HG03280 (cell line): ENCODE measurements at regions not wholly inside any gene's neighbourhood (a gene's known extent, or its start where the extent isn't known, plus 50 kb on each side); places are given as distances from the start of the nearest gene placed in this dataset.

ENCODE experiments used
- ATAC-seq: cut with Tn5 transposase; IDR thresholded peaks from one replicate; pipeline ENCODE4 v1.9.1; 2021; ENCODE audit warnings: mild to moderate bottlenecking, moderate library complexity; ENCODE audit not compliant: unreplicated experiment

DNA sequence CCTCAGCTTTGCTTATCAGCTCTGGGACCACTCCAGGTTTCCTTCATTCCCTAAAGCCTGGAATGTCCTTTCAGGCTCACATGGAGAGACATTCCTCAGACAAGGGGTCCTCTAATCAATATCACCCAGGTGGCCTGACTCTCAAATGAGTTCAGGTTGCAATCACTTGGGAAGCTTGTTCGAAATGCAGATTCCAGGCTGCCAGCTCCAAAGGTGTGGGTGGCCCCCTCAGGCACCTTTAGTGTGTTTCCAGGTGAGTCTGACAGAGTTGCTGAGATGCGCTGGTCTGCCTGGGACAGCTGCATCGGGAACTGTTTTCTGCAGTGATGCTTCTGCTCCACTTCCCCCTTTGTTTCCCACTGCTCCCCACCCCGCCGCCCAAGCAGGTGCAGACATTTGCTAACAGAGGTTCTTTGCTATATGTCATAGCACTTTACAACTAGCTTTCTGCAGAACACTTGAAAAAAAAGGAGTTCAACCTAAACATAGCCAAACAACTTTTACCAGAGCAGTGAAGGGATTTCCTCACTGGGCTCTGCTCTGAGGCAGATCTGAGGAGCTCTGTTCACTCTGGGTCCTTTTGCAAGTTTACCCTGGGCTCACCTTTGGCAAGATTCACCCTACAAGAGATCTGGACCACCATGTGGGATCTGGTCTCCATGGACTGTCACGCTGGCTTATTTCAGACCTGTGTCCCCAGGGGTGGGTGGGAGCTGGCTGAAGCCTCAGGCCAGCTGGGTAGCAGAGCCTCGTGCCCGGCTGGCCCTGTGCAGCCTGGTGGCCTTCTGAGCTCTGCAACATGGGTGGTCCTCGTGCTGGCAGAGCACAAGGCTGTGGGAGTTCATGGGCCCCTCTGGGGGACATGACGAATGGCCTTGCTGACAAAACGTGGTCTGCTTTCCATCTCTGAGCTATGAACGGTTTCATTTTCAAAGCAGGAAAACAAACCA is 539.6 kb downstream of the CCDC171 start:
- ATAC-seq = no peak

GRCh38 chr9:16098306-16098705 is 545.5 kb downstream of the CCDC171 start:
- ATAC-seq = no peak

- no peak for ATAC-seq
These were observed 547.1 kb downstream of the CCDC171 start for GRCh38 chr9:16099732-16100536.

DNA sequence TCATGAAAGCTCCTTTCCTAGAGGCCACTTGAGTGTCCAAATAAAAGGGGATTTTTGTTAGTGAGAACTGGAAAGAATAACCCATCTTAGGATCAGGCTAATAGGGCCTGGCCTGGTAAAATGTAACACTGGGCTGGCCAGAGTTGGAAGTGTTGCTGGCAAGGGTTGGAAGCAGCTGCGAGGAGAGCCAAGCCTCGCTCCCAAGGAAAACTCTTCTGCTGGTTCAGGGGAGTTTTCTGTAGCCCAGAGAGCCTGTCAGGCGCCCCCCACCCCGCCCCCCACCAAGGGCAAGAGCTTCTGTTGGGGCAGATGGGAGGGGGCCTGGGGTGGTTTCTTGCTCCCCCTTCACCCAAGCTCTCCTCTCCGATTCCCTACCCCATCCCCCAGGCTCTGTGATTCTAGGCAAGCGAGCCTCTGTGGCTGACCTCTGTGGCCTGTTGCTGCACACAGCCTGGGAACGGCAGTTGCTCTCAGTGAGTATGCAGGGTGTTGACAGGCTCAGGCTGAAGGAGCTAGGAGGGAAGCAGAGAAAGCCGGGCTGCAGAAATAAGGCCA is 547.8 kb downstream of the CCDC171 start:
- no peak for ATAC-seq

DNA sequence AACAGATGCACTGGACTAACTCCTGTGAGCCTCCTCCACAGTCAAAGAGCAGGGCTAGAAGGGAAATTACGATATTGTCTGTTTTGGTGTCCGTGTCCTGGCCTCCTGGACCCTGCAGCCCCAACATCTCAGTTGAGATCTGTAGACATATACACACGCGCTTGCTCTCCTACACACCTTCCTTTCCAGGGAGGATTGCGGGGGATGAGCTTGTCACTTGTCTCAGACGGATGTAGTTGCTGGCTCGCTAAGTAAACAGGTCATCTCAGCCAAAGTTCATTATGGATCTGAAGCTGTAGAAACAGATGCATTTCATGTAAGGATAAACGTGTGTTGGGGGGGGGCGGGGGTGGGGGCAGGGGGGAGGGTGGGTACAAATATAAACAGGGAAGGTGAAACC is 549.3 kb downstream of the CCDC171 start:
- no peak for ATAC-seq

DNA sequence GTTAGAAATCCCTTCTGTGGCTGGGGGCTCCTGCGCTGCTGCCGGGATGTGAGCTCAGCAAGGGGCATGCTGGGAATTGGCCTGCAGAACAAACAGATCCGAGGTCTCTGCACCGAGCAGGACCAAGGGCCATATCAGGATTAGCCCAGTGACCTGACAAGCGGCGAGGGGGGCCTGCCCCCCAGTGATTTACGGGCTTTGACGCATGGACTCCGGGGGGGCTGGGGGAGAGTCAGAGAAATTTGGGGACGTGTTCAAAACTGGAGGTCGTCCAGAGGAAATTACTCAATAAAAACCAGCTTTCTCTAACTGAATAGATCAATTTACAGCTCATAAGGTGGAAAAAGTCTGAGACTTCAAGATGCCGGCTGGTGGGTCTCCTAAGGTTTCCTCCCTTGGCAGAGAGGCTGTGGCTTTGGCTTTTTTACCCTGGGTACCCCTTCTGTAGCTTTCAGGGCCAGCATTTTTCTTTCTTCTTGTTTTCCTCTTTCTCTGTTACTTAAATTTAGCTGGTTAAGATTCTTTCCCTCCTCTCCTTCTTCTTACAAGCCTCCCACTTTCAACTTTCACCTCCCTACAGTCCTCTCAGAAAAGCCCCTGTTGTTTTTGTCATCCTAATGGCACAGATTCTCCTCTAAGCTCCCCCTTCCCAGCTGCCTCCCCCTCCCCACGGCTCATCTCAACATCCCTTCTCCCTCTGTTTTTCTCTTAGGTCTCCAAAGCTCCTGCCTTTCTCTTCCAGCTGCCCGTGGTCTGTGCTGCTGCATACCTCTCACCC is 551.0 kb downstream of the CCDC171 start:
- no peak for ATAC-seq

- ATAC-seq = no peak
These were observed 552.6 kb downstream of the CCDC171 start for GRCh38 chr9:16105168-16106020.

- no peak for ATAC-seq
These were observed 553.3 kb downstream of the CCDC171 start for GRCh38 chr9:16106021-16106571.

DNA sequence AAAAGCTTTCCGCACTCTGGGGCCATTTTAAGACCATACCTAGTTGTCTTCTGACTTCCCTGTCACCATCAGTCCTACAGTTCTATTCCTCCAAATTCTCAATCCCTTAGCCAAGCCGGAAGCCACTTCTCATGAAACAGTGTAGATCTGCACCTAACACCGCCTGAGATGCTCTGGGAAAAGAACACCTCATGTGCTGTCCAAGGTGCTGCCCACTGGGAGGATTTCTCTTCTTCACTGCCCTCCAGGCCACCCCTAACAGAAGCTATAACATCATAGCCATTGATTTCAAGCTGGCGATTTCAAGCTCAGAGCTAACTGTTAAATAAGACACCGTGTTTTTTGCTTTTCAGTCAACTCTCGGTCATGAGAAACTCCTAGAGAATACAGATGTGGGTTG is 559.3 kb downstream of the CCDC171 start:
- ATAC-seq = no peak

GRCh38 chr9:16115994-16116393 is 563.2 kb downstream of the CCDC171 start:
- ATAC-seq = no peak

GRCh38 chr9:16118043-16118442 is 565.2 kb downstream of the CCDC171 start:
- ATAC-seq = no peak

DNA sequence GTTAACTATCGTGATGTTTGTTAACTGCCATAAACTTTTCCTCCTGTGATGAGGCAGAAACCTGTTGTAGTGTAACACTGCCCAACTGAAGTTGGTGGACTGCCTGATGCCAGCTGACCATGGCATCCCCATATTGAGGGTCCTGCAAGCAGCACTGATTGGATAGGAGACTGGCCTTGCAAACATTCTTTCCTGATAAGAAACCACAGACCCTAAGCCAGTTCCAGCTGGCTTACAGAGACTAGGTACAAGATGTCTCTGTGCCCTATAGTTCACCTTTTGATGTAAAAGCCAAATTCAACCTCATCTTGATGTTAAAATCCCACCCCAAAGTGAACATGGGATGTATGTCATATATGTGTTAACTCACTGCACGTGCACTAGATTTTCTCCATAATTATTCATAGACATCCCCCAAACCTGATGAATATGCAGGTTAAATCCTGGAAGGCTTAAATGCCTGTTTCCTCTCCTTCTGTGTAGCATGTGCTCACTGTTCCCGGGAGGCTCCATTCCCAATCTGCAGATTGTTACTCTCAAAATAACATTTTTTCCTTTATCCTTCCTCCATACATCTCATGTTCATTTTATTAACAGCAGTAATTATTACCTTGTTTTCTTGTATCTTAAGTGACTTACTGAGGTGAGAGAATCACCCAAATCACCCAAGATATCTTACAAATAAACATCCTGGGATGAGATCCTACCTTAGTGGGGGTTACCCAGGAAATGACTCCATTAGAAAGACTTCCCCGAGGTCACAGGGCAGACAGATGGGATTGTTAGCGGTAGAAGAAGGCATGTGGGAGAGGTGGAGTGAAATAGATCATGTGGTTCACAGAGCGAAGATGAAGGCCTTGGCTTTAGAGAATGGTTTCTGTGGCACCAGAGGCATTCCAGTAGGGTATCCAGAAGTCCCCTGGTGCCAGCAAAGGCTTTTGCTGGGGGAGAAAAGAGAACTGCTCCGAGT is 566.7 kb downstream of the CCDC171 start:
- no peak for ATAC-seq

- ATAC-seq = no peak
These were observed 567.4 kb downstream of the CCDC171 start for GRCh38 chr9:16120231-16120641.

GRCh38 chr9:16120727-16121126 is 567.9 kb downstream of the CCDC171 start:
- no peak for ATAC-seq

- ATAC-seq = no peak
These were observed 568.3 kb downstream of the CCDC171 start for GRCh38 chr9:16121168-16121567.

DNA sequence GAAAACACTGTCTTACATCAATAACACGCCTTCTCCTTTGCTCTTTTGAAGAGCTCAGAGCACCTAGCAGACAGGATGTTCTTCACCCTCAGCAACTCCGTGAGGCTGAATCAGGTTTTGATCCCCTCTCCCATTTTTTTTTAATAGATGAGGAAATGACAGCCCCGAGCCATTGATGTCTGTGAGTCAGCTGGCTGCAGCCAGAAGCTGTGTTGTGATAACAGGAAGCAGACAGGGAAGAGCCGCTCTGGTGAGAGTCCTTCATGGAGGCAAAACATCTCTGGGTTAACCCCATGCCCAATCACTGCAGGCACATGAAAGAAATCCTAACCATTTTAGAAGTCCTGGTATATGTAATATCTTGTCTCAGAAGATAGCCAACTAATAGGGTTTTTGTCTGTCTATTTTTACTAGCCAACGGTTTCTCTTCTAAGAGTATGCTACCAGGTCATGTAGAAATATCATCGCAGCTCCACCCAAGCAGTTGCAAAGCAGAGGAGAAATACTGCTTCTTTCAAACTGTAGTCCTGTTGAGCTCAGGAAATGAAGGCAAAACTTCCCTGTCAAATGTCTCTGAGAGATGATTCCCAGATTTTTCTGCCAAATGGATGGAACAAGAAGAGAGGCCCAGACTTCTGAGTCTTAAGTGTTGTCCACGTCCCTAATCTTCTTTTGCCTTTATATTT is 568.9 kb downstream of the CCDC171 start:
- no peak for ATAC-seq

- no peak for ATAC-seq
These were observed 572.8 kb downstream of the CCDC171 start for GRCh38 chr9:16125629-16126028.

DNA sequence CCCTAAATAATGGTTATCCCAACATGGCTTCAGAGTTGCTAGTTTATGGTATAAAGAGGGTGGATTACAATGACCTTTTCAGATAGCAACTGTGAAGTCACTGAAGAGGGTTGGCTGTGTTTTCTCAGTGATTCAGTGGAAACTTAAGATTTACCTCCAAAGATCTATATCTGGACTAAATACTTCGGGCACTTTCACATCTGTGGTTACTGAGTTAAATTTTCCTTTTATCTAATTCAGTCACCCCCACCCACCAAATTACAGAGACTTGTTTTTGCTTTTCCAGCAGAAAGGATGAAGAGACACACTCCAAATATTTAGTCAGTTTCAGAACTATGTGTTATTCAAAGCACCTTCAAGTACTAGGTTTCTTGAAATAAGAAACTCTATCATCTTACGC is 573.2 kb downstream of the CCDC171 start:
- no peak for ATAC-seq
